ENCODE measurements at regions not wholly inside any gene's neighbourhood (a gene's known extent, or its start where the extent isn't known, plus 50 kb on each side); places are given as distances from the start of the nearest gene placed in this dataset.

- no peak overlapping the region for H3K4me3 ChIP-seq (ENCODE audit: low read depth, low read length)
- TF ChIP-seq MAX (IDR thresholded peaks at IDR 0.05; ENCODE audit: low read depth, low read length) (no peak), POLR2A (IDR thresholded peaks at IDR 0.05; ENCODE audit: extremely low read depth, insufficient read length) (no peak), CTCF (IDR thresholded peaks at IDR 0.05; ENCODE audit: low read depth, low read length) (no peak), MYC (IDR thresholded peaks at IDR 0.05; ENCODE audit: low read depth, low read length) (no peak)
- DNase-seq (ENCODE audit: low read depth), result no peak
Measured at GRCh38 chr9:118990949-118991348, 378.3 kb downstream of the BRINP1 start.

- no peak overlapping the region for H3K4me3 ChIP-seq (ENCODE audit: low read depth, low read length)
- TF ChIP-seq POLR2A (IDR thresholded peaks at IDR 0.05; ENCODE audit: extremely low read depth, insufficient read length) (no peak), MYC (IDR thresholded peaks at IDR 0.05; ENCODE audit: low read depth, low read length) (no peak), CTCF (IDR thresholded peaks at IDR 0.05; ENCODE audit: low read depth, low read length) (no peak), MAX (IDR thresholded peaks at IDR 0.05; ENCODE audit: low read depth, low read length) (no peak)
- DNase-seq (ENCODE audit: low read depth), result no peak
Measured at GRCh38 chr9:118991366-118992285, 377.6 kb downstream of the BRINP1 start.

- no peak for DNase-seq (ENCODE audit: low read depth)
- TF ChIP-seq MYC (IDR thresholded peaks at IDR 0.05; ENCODE audit: low read depth, low read length), result no peak
- no peak overlapping the region for H3K4me3 ChIP-seq (ENCODE audit: low read depth, low read length)
Measured at GRCh38 chr9:118992813-118993794, 376.1 kb downstream of the BRINP1 start.

- no peak overlapping the region for H3K4me3 ChIP-seq (ENCODE audit: low read depth, low read length)
- no peak for TF ChIP-seq MYC (IDR thresholded peaks at IDR 0.05; ENCODE audit: low read depth, low read length)
- TF ChIP-seq MAX (IDR thresholded peaks at IDR 0.05; ENCODE audit: low read depth, low read length), result no peak
- no peak for TF ChIP-seq POLR2A (IDR thresholded peaks at IDR 0.05; ENCODE audit: extremely low read depth, insufficient read length)
- TF ChIP-seq CTCF (IDR thresholded peaks at IDR 0.05; ENCODE audit: low read depth, low read length), result no peak
- DNase-seq (ENCODE audit: low read depth), result no peak
Measured at GRCh38 chr9:118993965-118994364, 375.3 kb downstream of the BRINP1 start.

GRCh38 chr9:119002491-119002890 is 366.7 kb downstream of the BRINP1 start:
- no peak for TF ChIP-seq MYC (IDR thresholded peaks at IDR 0.05; ENCODE audit: low read depth, low read length)
- TF ChIP-seq POLR2A (IDR thresholded peaks at IDR 0.05; ENCODE audit: extremely low read depth, insufficient read length), result no peak
- TF ChIP-seq MAX (IDR thresholded peaks at IDR 0.05; ENCODE audit: low read depth, low read length), result no peak
- TF ChIP-seq CTCF (IDR thresholded peaks at IDR 0.05; ENCODE audit: low read depth, low read length), result no peak
- no peak overlapping the region for H3K4me3 ChIP-seq (ENCODE audit: low read depth, low read length)
- DNase-seq (ENCODE audit: low read depth), result no peak

GRCh38 chr9:119003201-119003611 is 366.0 kb downstream of the BRINP1 start:
- no peak overlapping the region for H3K4me3 ChIP-seq (ENCODE audit: low read depth, low read length)
- DNase-seq (ENCODE audit: low read depth), result no peak
- TF ChIP-seq MAX (IDR thresholded peaks at IDR 0.05; ENCODE audit: low read depth, low read length) (no peak), CTCF (IDR thresholded peaks at IDR 0.05; ENCODE audit: low read depth, low read length) (no peak), MYC (IDR thresholded peaks at IDR 0.05; ENCODE audit: low read depth, low read length) (no peak), POLR2A (IDR thresholded peaks at IDR 0.05; ENCODE audit: extremely low read depth, insufficient read length) (no peak)
